Caco-2 (cell line): ENCODE measurements at regions not wholly inside any gene's neighbourhood (a gene's known extent, or its start where the extent isn't known, plus 50 kb on each side); places are given as distances from the start of the nearest gene placed in this dataset.

ENCODE experiments used
- BruUV-seq: library from RNA; stranded (reverse); fragments of 400-500 nt; replicated peaks from 2 replicates; lab custom pipeline; 2021; lab: Mats Ljungman, UMichigan
- CTCF ChIA-PET: fragments of 300-600 bp; sonication (Branson Sonifier 250); formaldehyde crosslinking; loops from one replicate; lab custom pipeline; 2022; ENCODE audit warnings: antibody characterized with exemption; lab: Charles Lee
- POLR2A ChIA-PET: fragments of 300-600 bp; sonication (Branson Sonifier 250); formaldehyde crosslinking; loops from one replicate; lab custom pipeline; 2022; ENCODE audit warnings: antibody characterized with exemption; lab: Charles Lee
- DNase-seq, 2 experiments: peaks; one replicate each; pipeline versions ENCODE4 v3.0.0 to v3.0.0-alpha.2; 2020 to 2022
- H3K27me3 ChIP-seq: replicated peaks from 2 replicates; pipeline ENCODE4 v1.6.0; 2011; ENCODE audit warnings: low read length; ENCODE audit not compliant: control insufficient read depth, insufficient read depth
- H3K36me3 ChIP-seq: 2 replicates; pipeline ENCODE4 v1.5.1; 2011; ENCODE audit warnings: low read length; ENCODE audit not compliant: control insufficient read depth, insufficient read depth
- H3K4me1 ChIP-seq: fragments of 250-450 bp; sonication (Bioruptor Pico); 2 replicates; pipeline ENCODE4 v1.5.1; 2020; ENCODE audit warnings: mild to moderate bottlenecking
- H3K4me3 ChIP-seq: 2 replicates; pipeline ENCODE4 v1.5.1; 2011; ENCODE audit warnings: low read depth, mild to moderate bottlenecking, control low read depth, low read length
- H3K9me3 ChIP-seq: fragments of 250-450 bp; sonication (Bioruptor Pico); 2 replicates; pipeline ENCODE4 v1.5.1; 2020; ENCODE audit warnings: mild to moderate bottlenecking, moderate library complexity
- H3K27ac Mint-ChIP-seq: one replicate; pipeline ENCODE4 v1.8.0; 2022; ENCODE audit warnings: mixed read lengths; ENCODE audit not compliant: unreplicated experiment
- H3K27me3 Mint-ChIP-seq: one replicate; pipeline ENCODE4 v1.8.0; 2022; ENCODE audit warnings: mixed read lengths; ENCODE audit not compliant: insufficient read depth, unreplicated experiment
- H3K36me3 Mint-ChIP-seq: one replicate; pipeline ENCODE4 v1.8.0; 2022; ENCODE audit warnings: mild to moderate bottlenecking, mixed read lengths; ENCODE audit not compliant: insufficient read depth, unreplicated experiment
- H3K4me1 Mint-ChIP-seq: one replicate; pipeline ENCODE4 v1.8.0; 2022; ENCODE audit warnings: low read depth, mixed read lengths; ENCODE audit not compliant: unreplicated experiment
- H3K4me3 Mint-ChIP-seq: one replicate; pipeline ENCODE4 v1.8.0; 2022; ENCODE audit warnings: mild to moderate bottlenecking, moderate library complexity, mixed read lengths; ENCODE audit not compliant: unreplicated experiment
- H3K9me3 Mint-ChIP-seq: one replicate; pipeline ENCODE4 v1.8.0; 2022; ENCODE audit warnings: mixed read lengths; ENCODE audit not compliant: unreplicated experiment
- intact Hi-C: fragments of 100-400 bp; cut with micrococcal nuclease; formaldehyde crosslinking; loops from one replicate; pipeline ENCODE4 v1.10.0; 2022; ENCODE audit not compliant: unreplicated experiment
- TF ChIP-seq, protein P1 (sequence below), 2 experiments: fragments of 200-600 bp in 1 of 2; IDR thresholded peaks; 1 replicate in 1 of 2; 2 replicates in 1 of 2; pipeline versions ENCODE4 v1.5.1 to v1.8.0; 2011 to 2022; ENCODE audit warnings: antibody characterized with exemption in 1 of 2, control low read depth in 1 of 2, inconsistent platforms in 1 of 2, low read depth in 1 of 2, low read length in 1 of 2, mild to moderate bottlenecking in 1 of 2, moderate library complexity in 1 of 2; ENCODE audit not compliant: insufficient read depth in 1 of 2, severe bottlenecking in 1 of 2, unreplicated experiment in 1 of 2

- Mint-ChIP-seq H3K4me1 (no peaks in the 10 kb centered on the region), H3K27ac (no peak overlapping the region), H3K4me3 (no peak overlapping the region), H3K36me3 (no peaks in the 10 kb centered on the region), H3K9me3 (no peaks in the 10 kb centered on the region), H3K27me3 (peaks cover 3% of the 10 kb centered on the region)
- ChIA-PET POLR2A (no interaction called here), CTCF (no interaction called here)
- DNase-seq = no peak
- Histone ChIP-seq H3K4me1 (no peaks in the 10 kb centered on the region), H3K36me3 (no peaks in the 10 kb centered on the region), H3K4me3 (no peak overlapping the region), H3K27me3 (no peaks in the 10 kb centered on the region), H3K9me3 (no peaks in the 10 kb centered on the region)
- TF ChIP-seq, protein P1, sequence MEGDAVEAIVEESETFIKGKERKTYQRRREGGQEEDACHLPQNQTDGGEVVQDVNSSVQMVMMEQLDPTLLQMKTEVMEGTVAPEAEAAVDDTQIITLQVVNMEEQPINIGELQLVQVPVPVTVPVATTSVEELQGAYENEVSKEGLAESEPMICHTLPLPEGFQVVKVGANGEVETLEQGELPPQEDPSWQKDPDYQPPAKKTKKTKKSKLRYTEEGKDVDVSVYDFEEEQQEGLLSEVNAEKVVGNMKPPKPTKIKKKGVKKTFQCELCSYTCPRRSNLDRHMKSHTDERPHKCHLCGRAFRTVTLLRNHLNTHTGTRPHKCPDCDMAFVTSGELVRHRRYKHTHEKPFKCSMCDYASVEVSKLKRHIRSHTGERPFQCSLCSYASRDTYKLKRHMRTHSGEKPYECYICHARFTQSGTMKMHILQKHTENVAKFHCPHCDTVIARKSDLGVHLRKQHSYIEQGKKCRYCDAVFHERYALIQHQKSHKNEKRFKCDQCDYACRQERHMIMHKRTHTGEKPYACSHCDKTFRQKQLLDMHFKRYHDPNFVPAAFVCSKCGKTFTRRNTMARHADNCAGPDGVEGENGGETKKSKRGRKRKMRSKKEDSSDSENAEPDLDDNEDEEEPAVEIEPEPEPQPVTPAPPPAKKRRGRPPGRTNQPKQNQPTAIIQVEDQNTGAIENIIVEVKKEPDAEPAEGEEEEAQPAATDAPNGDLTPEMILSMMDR (IDR thresholded peaks at IDR 0.05; ENCODE audit: insufficient read depth in 1 of 2, low read depth in 1 of 2, low read length in 1 of 2, severe bottlenecking in 1 of 2, unreplicated experiment in 1 of 2) = no peak
- BruUV-seq = no TSS peak
- intact Hi-C loops = no loop called here
Measured at GRCh38 chr4:164514765-164515164, 239.2 kb upstream of the SMIM31 start.

GRCh38 chr4:164524789-164525188 is 229.1 kb upstream of the SMIM31 start:
- POLR2A ChIA-PET = no interaction called here
- Histone ChIP-seq H3K27me3 (no peaks in the 10 kb centered on the region), H3K4me3 (no peak overlapping the region), H3K4me1 (no peaks in the 10 kb centered on the region), H3K36me3 (no peaks in the 10 kb centered on the region), H3K9me3 (no peaks in the 10 kb centered on the region)
- Mint-ChIP-seq H3K4me1 (no peaks in the 10 kb centered on the region), H3K27me3 (no peaks in the 10 kb centered on the region), H3K36me3 (no peaks in the 10 kb centered on the region), H3K4me3 (no peak overlapping the region), H3K9me3 (no peaks in the 10 kb centered on the region), H3K27ac (no peak overlapping the region)
- CTCF ChIA-PET = no interaction called here
- intact Hi-C loops = no loop called here
- BruUV-seq = no TSS peak
- TF ChIP-seq, protein P1 (IDR thresholded peaks at IDR 0.05; ENCODE audit: insufficient read depth in 1 of 2, low read depth in 1 of 2, low read length in 1 of 2, severe bottlenecking in 1 of 2, unreplicated experiment in 1 of 2) = no peak
- DNase-seq = no peak

GRCh38 chr4:164526933-164527583 is 226.9 kb upstream of the SMIM31 start:
- ChIA-PET CTCF (no interaction called here), POLR2A (no interaction called here)
- Mint-ChIP-seq H3K4me3 (no peak overlapping the region), H3K4me1 (peaks cover 7% of the 10 kb centered on the region), H3K27me3 (no peaks in the 10 kb centered on the region), H3K9me3 (peaks cover 9% of the 10 kb centered on the region), H3K36me3 (no peaks in the 10 kb centered on the region), H3K27ac (no peak overlapping the region)
- intact Hi-C loops = no loop called here
- TF ChIP-seq, protein P1 (IDR thresholded peaks at IDR 0.05; ENCODE audit: insufficient read depth in 1 of 2, low read depth in 1 of 2, low read length in 1 of 2, severe bottlenecking in 1 of 2, unreplicated experiment in 1 of 2) = no peak
- Histone ChIP-seq H3K4me3 (no peak overlapping the region), H3K9me3 (no peaks in the 10 kb centered on the region), H3K27me3 (no peaks in the 10 kb centered on the region), H3K4me1 (no peaks in the 10 kb centered on the region), H3K36me3 (no peaks in the 10 kb centered on the region)
- no peak for DNase-seq
- no TSS peak for BruUV-seq
